H4 (cell line): ENCODE measurements at regions not wholly inside any gene's neighbourhood (a gene's known extent, or its start where the extent isn't known, plus 50 kb on each side); places are given as distances from the start of the nearest gene placed in this dataset.
A peak's percentile ranks its signal among the peaks of the same experiment; 100 is the strongest.
"Not testable (repeated sequence)": the region's sequence is repeated elsewhere in the genome, so short reads cannot be mapped to it uniquely, and the experiment has no call there.

Source experiments
- DNase-seq: peaks from one replicate; pipeline ENCODE4 v3.0.0-alpha.2; 2015; ENCODE audit warnings: low spot score

- DNase-seq = no peak
Measured at GRCh38 chr1:230556453-230556852, 85.8 kb upstream of the COG2 start.

- no peak for DNase-seq
Measured at GRCh38 chr1:230555814-230556213, 86.5 kb upstream of the COG2 start.

GRCh38 chr1:230552880-230553279 is 89.4 kb upstream of the COG2 start:
- no peak for DNase-seq

GRCh38 chr1:230550945-230551344 is 91.3 kb upstream of the COG2 start:
- not testable (repeated sequence) for DNase-seq

GRCh38 chr1:230550428-230550827 is 91.9 kb upstream of the COG2 start:
- no peak for DNase-seq

- no peak for DNase-seq
Measured at GRCh38 chr1:230549625-230550024, 92.7 kb upstream of the COG2 start.

- no peak for DNase-seq
Measured at GRCh38 chr1:230548997-230549396, 93.3 kb upstream of the COG2 start.

- DNase-seq = no peak
Measured at GRCh38 chr1:230548357-230548756, 93.9 kb upstream of the COG2 start.

GRCh38 chr1:230545181-230545580 is 97.1 kb upstream of the COG2 start:
- no peak for DNase-seq

GRCh38 chr1:230544758-230545157 is 97.5 kb upstream of the COG2 start:
- no peak for DNase-seq

GRCh38 chr1:230543085-230543484 is 99.2 kb upstream of the COG2 start:
- DNase-seq = no peak

GRCh38 chr1:230542681-230543080 is 99.6 kb upstream of the COG2 start:
- no peak for DNase-seq

- peak; percentile 13 for DNase-seq
Measured at GRCh38 chr1:230542054-230542453, 100.2 kb upstream of the COG2 start.

GRCh38 chr1:230541306-230541705 is 101.0 kb upstream of the COG2 start:
- no peak for DNase-seq

GRCh38 chr1:230540421-230541155 is 101.7 kb upstream of the COG2 start:
- DNase-seq = no peak

GRCh38 chr1:230537456-230537855 is 104.8 kb upstream of the COG2 start:
- no peak for DNase-seq

- no peak for DNase-seq
Measured at GRCh38 chr1:230536641-230537155, 105.6 kb upstream of the COG2 start.

GRCh38 chr1:230534224-230534623 is 108.1 kb upstream of the COG2 start:
- DNase-seq = no peak

GRCh38 chr1:230531103-230531502 is 105.0 kb upstream of the PGBD5 start:
- DNase-seq = no peak

GRCh38 chr1:230519246-230519645 is 93.1 kb upstream of the PGBD5 start:
- no peak for DNase-seq

GRCh38 chr1:230518511-230518910 is 92.4 kb upstream of the PGBD5 start:
- DNase-seq = no peak

GRCh38 chr1:230517786-230518185 is 91.7 kb upstream of the PGBD5 start:
- no peak for DNase-seq

GRCh38 chr1:230517326-230517725 is 91.2 kb upstream of the PGBD5 start:
- DNase-seq = no peak

- DNase-seq = no peak
Measured at GRCh38 chr1:230516889-230517288, 90.8 kb upstream of the PGBD5 start.
